NB4 (cell line): ENCODE measurements at regions not wholly inside any gene's neighbourhood (a gene's known extent, or its start where the extent isn't known, plus 50 kb on each side); places are given as distances from the start of the nearest gene placed in this dataset.

Experiments
- MYC ChIP-seq: IDR thresholded peaks from 2 replicates; pipeline ENCODE4 v1.6.1; 2011; ENCODE audit warnings: low read depth, low read length
- POLR2A ChIP-seq: IDR thresholded peaks from 2 replicates; pipeline ENCODE4 v1.6.1; 2011; ENCODE audit warnings: mild to moderate bottlenecking; ENCODE audit not compliant: insufficient read length; ENCODE audit errors: extremely low read depth
- TF ChIP-seq, protein P1 (sequence below): IDR thresholded peaks from one replicate; pipeline ENCODE4 v1.5.1; 2012; ENCODE audit warnings: low read depth, low read length
- TF ChIP-seq, protein P2 (sequence below): IDR thresholded peaks from 2 replicates; pipeline ENCODE4 v1.6.1; 2011; ENCODE audit warnings: low read depth, low read length

DNA sequence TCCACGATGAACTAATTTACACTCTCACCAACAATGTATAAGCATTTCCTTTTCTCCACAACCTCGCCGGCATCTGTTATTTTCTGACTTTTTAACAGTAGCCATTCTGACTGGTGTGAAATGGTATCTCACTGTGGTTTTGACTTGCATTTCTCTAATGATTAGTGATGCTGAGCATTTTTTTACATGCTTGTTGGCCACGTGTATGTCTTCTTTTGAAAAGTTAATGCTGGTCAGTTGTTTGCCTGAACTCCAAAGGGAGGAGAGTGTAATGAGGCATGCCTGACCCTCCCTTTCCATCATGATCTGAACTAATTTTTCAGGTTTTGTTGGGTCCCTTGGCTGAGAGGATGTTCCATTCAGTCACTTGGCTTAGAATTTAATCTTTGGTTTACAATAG lies 50.7 kb upstream of the SVIL start:
- TF ChIP-seq, protein P1, sequence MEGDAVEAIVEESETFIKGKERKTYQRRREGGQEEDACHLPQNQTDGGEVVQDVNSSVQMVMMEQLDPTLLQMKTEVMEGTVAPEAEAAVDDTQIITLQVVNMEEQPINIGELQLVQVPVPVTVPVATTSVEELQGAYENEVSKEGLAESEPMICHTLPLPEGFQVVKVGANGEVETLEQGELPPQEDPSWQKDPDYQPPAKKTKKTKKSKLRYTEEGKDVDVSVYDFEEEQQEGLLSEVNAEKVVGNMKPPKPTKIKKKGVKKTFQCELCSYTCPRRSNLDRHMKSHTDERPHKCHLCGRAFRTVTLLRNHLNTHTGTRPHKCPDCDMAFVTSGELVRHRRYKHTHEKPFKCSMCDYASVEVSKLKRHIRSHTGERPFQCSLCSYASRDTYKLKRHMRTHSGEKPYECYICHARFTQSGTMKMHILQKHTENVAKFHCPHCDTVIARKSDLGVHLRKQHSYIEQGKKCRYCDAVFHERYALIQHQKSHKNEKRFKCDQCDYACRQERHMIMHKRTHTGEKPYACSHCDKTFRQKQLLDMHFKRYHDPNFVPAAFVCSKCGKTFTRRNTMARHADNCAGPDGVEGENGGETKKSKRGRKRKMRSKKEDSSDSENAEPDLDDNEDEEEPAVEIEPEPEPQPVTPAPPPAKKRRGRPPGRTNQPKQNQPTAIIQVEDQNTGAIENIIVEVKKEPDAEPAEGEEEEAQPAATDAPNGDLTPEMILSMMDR = no peak
- TF ChIP-seq, protein P2, sequence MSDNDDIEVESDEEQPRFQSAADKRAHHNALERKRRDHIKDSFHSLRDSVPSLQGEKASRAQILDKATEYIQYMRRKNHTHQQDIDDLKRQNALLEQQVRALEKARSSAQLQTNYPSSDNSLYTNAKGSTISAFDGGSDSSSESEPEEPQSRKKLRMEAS = no peak
- TF ChIP-seq MYC = no peak
- no peak for TF ChIP-seq POLR2A
